ENCODE measurements at regions not wholly inside any gene's neighbourhood (a gene's known extent, or its start where the extent isn't known, plus 50 kb on each side); places are given as distances from the start of the nearest gene placed in this dataset.

GRCh38 chr19:31083105-31083504, 266.1 kb downstream of the TSHZ3 start:
- Histone ChIP-seq H3K4me3 (no peak overlapping the region), H3K36me3 (replicated peaks) (no peaks in the 10 kb centered on the region), H3K4me1 (no peaks in the 10 kb centered on the region), H3K27me3 (ENCODE audit: low read depth) (no peaks in the 10 kb centered on the region), H3K9me3 (no peaks in the 10 kb centered on the region)
- in situ Hi-C loops (cut with MboI; ENCODE audit: low sequenced_read_pairs): no loop called here
- DNase-seq (ENCODE audit: low spot score in 2 of 2): no peak

- Histone ChIP-seq H3K9me3 (no peaks in the 10 kb centered on the region), H3K36me3 (replicated peaks) (no peaks in the 10 kb centered on the region), H3K27me3 (ENCODE audit: low read depth) (0 out of 2 replicates have a peak, but pooled peaks cover 6% of the 10 kb centered on the region), H3K4me1 (no peaks in the 10 kb centered on the region), H3K4me3 (no peak overlapping the region)
- in situ Hi-C loops (cut with MboI; ENCODE audit: low sequenced_read_pairs): no loop called here
- no peak for DNase-seq (ENCODE audit: low spot score in 2 of 2)
Measured at GRCh38 chr19:31075146-31075655, 274.0 kb downstream of the TSHZ3 start.

- H3K4me1 ChIP-seq: no peaks in the 10 kb centered on the region
- H3K9me3 ChIP-seq: no peaks in the 10 kb centered on the region
- H3K27me3 ChIP-seq (ENCODE audit: low read depth): 0 out of 2 replicates have a peak, but pooled peaks cover 6% of the 10 kb centered on the region
- no peak overlapping the region for H3K4me3 ChIP-seq
- no peaks in the 10 kb centered on the region for H3K36me3 ChIP-seq (replicated peaks)
- no peak for DNase-seq (ENCODE audit: low spot score in 2 of 2)
- in situ Hi-C loops (cut with MboI; ENCODE audit: low sequenced_read_pairs): no loop called here
Measured at GRCh38 chr19:31074199-31075125, 274.8 kb downstream of the TSHZ3 start.

GRCh38 chr19:31073485-31074198, 275.6 kb downstream of the TSHZ3 start:
- no peaks in the 10 kb centered on the region for H3K4me1 ChIP-seq

GRCh38 chr19:31072451-31072850, 276.8 kb downstream of the TSHZ3 start:
- in situ Hi-C loops (cut with MboI; ENCODE audit: low sequenced_read_pairs): no loop called here
- no peaks in the 10 kb centered on the region for H3K4me1 ChIP-seq
- no peaks in the 10 kb centered on the region for H3K36me3 ChIP-seq (replicated peaks)
- no peak overlapping the region for H3K4me3 ChIP-seq
- H3K27me3 ChIP-seq (ENCODE audit: low read depth): 0 out of 2 replicates have a peak, but pooled peaks cover 6% of the 10 kb centered on the region
- no peak for DNase-seq (ENCODE audit: low spot score in 2 of 2)
- H3K9me3 ChIP-seq: no peaks in the 10 kb centered on the region

More at GRCh38 chr19:31073485-31074198, 275.6 kb downstream of the TSHZ3 start:
- no peak for DNase-seq (ENCODE audit: low spot score in 2 of 2)
- H3K36me3 ChIP-seq (replicated peaks): no peaks in the 10 kb centered on the region
- no peak overlapping the region for H3K4me3 ChIP-seq
- H3K9me3 ChIP-seq: no peaks in the 10 kb centered on the region
- 0 out of 2 replicates have a peak, but pooled peaks cover 6% of the 10 kb centered on the region for H3K27me3 ChIP-seq (ENCODE audit: low read depth)
- in situ Hi-C loops (cut with MboI; ENCODE audit: low sequenced_read_pairs): no loop called here

- no peaks in the 10 kb centered on the region; the same call in 1 of the 2 replicates for H3K4me1 ChIP-seq
Measured at GRCh38 chr19:31071136-31071855, 277.9 kb downstream of the TSHZ3 start.

GRCh38 chr19:31070146-31071065, 278.8 kb downstream of the TSHZ3 start:
- 0 out of 2 replicates have a peak, but pooled peaks cover 6% of the 10 kb centered on the region for H3K27me3 ChIP-seq (ENCODE audit: low read depth)
- in situ Hi-C loops (cut with MboI; ENCODE audit: low sequenced_read_pairs): no loop called here
- no peak overlapping the region for H3K4me3 ChIP-seq
- DNase-seq (ENCODE audit: low spot score in 2 of 2): no peak
- peaks cover 7% of the 10 kb centered on the region; the same call in 1 of the 2 replicates for H3K4me1 ChIP-seq
- no peaks in the 10 kb centered on the region for H3K9me3 ChIP-seq
- H3K36me3 ChIP-seq (replicated peaks): no peaks in the 10 kb centered on the region; the same call in 1 of the 2 replicates

More at GRCh38 chr19:31071136-31071855, 277.9 kb downstream of the TSHZ3 start:
- Histone ChIP-seq H3K9me3 (no peaks in the 10 kb centered on the region), H3K36me3 (replicated peaks) (no peaks in the 10 kb centered on the region), H3K4me3 (no peak overlapping the region), H3K27me3 (ENCODE audit: low read depth) (0 out of 2 replicates have a peak, but pooled peaks cover 6% of the 10 kb centered on the region)
- in situ Hi-C loops (cut with MboI; ENCODE audit: low sequenced_read_pairs): no loop called here
- no peak for DNase-seq (ENCODE audit: low spot score in 2 of 2)

GRCh38 chr19:31068268-31068667, 281.0 kb downstream of the TSHZ3 start:
- no peak for DNase-seq (ENCODE audit: low spot score in 2 of 2)

GRCh38 chr19:31066385-31066784, 282.9 kb downstream of the TSHZ3 start:
- DNase-seq (ENCODE audit: low spot score in 2 of 2): no peak
- Histone ChIP-seq H3K4me3 (no peak overlapping the region), H3K4me1 (peaks cover 8% of the 10 kb centered on the region; the same call in 1 of the 2 replicates), H3K36me3 (replicated peaks) (no peaks in the 10 kb centered on the region; the same call in 1 of the 2 replicates), H3K27me3 (ENCODE audit: low read depth) (no peaks in the 10 kb centered on the region), H3K9me3 (no peaks in the 10 kb centered on the region)
- in situ Hi-C loops (cut with MboI; ENCODE audit: low sequenced_read_pairs): no loop called here

More at GRCh38 chr19:31068268-31068667, 281.0 kb downstream of the TSHZ3 start:
- Histone ChIP-seq H3K27me3 (ENCODE audit: low read depth) (0 out of 2 replicates have a peak, but pooled peaks cover 4% of the 10 kb centered on the region), H3K4me3 (no peak overlapping the region), H3K9me3 (no peaks in the 10 kb centered on the region), H3K36me3 (replicated peaks) (no peaks in the 10 kb centered on the region; the same call in 1 of the 2 replicates), H3K4me1 (peaks cover 8% of the 10 kb centered on the region; the same call in 1 of the 2 replicates)
- in situ Hi-C loops (cut with MboI; ENCODE audit: low sequenced_read_pairs): no loop called here

- H3K9me3 ChIP-seq: no peaks in the 10 kb centered on the region
- peaks cover 12% of the 10 kb centered on the region for H3K4me1 ChIP-seq
- no peak overlapping the region for H3K4me3 ChIP-seq
- H3K36me3 ChIP-seq (replicated peaks): no peaks in the 10 kb centered on the region; the same call in 1 of the 2 replicates
- no peak for DNase-seq (ENCODE audit: low spot score in 2 of 2)
- H3K27me3 ChIP-seq (ENCODE audit: low read depth): no peaks in the 10 kb centered on the region
- in situ Hi-C loops (cut with MboI; ENCODE audit: low sequenced_read_pairs): no loop called here
Measured at GRCh38 chr19:31064491-31064890, 284.7 kb downstream of the TSHZ3 start.

GRCh38 chr19:31058676-31059340, 290.4 kb downstream of the TSHZ3 start:
- peaks cover 12% of the 10 kb centered on the region for H3K4me1 ChIP-seq
- H3K36me3 ChIP-seq (replicated peaks): no peaks in the 10 kb centered on the region
- peak; percentile 57 to 68 for DNase-seq (ENCODE audit: low spot score in 2 of 2)
- H3K9me3 ChIP-seq: no peaks in the 10 kb centered on the region
- in situ Hi-C loops (cut with MboI; ENCODE audit: low sequenced_read_pairs): no loop called here
- H3K4me3 ChIP-seq: no peak overlapping the region
- no peaks in the 10 kb centered on the region for H3K27me3 ChIP-seq (ENCODE audit: low read depth)

GRCh38 chr19:31057476-31057875, 291.8 kb downstream of the TSHZ3 start:
- in situ Hi-C loops (cut with MboI; ENCODE audit: low sequenced_read_pairs): no loop called here

More at GRCh38 chr19:31057476-31057875, 291.8 kb downstream of the TSHZ3 start:
- Histone ChIP-seq H3K4me3 (no peak overlapping the region), H3K4me1 (peaks cover 12% of the 10 kb centered on the region), H3K9me3 (no peaks in the 10 kb centered on the region), H3K36me3 (replicated peaks) (no peaks in the 10 kb centered on the region), H3K27me3 (ENCODE audit: low read depth) (no peaks in the 10 kb centered on the region)
- no peak for DNase-seq (ENCODE audit: low spot score in 2 of 2)
